Astrocyte of the cerebellum (primary cell): ENCODE measurements at regions not wholly inside any gene's neighbourhood (a gene's known extent, or its start where the extent isn't known, plus 50 kb on each side); places are given as distances from the start of the nearest gene placed in this dataset.
"Not testable (repeated sequence)": the region's sequence is repeated elsewhere in the genome, so short reads cannot be mapped to it uniquely, and the experiment has no call there.

Source experiments
- DNase-seq: peaks from one replicate; pipeline ENCODE4 v3.0.0-alpha.2; 2011; ENCODE audit warnings: low read depth
- H3K4me3 ChIP-seq: 2 replicates; pipeline ENCODE4 v1.5.1; 2011; ENCODE audit warnings: mild to moderate bottlenecking, low read depth, low read length, moderate library complexity
- CTCF ChIP-seq: IDR thresholded peaks from 2 replicates; pipeline ENCODE4 v1.5.1; 2012; ENCODE audit warnings: low read length, low read depth, moderate library complexity, mild to moderate bottlenecking; ENCODE audit errors: missing control alignments
- in situ Hi-C: cut with HindIII; loops from 2 replicates; pipeline ENCODE4 v1.10.0; 2017; ENCODE audit warnings: low sequenced_read_pairs

GRCh38 chr12:127041985-127042625 lies 1224.9 kb upstream of the TMEM132C start:
- H3K4me3 ChIP-seq, result no peak overlapping the region
- in situ Hi-C loops, result no loop called here
- DNase-seq, result no peak
- TF ChIP-seq CTCF, result no peak

DNA sequence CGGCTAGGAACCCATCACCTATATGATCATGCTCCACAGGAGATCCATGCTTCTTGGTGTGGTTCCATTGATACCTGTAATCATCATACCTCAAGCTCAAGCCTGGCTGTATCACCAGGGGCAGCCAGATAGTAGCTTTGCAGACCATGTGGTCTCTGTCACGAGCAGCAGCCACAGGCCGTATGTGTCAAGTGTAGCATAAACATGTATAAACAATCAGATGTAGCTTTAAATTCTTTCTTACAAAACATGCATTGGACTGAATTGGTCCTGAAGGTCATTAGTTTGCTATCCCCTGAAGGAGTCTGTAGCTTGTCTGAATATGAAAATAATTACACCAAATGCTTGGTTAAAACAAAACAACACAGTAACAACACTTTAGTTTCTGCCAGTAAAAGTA lies 1223.2 kb upstream of the TMEM132C start:
- in situ Hi-C loops, result no loop called here
- no peak for DNase-seq
- no peak for TF ChIP-seq CTCF
- H3K4me3 ChIP-seq, result no peak overlapping the region

- TF ChIP-seq CTCF, result no peak
- H3K4me3 ChIP-seq, result no peak overlapping the region
- in situ Hi-C loops, result no loop called here
- no peak for DNase-seq
These were observed 1222.1 kb upstream of the TMEM132C start for GRCh38 chr12:127044836-127045235.

DNA sequence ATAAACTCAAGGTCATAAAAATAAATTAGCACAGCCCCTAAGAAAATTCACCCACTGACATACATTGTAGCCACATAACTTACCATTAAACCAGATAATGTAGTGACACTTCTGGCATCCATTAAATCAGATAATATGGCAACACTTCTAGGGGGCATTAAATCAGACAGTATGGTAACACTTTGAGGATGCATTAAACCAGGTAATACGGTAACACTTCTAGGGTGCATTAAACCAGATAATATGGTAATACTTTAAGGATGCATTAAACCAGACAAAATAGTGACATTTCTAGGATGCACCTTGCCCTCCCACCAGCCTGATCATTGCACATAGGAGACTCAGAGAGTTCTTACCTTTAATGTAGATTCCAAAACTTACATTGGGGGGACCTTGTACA lies 1220.5 kb upstream of the TMEM132C start:
- H3K4me3 ChIP-seq, result no peak overlapping the region
- in situ Hi-C loops, result no loop called here
- DNase-seq, result no peak
- no peak for TF ChIP-seq CTCF

DNA sequence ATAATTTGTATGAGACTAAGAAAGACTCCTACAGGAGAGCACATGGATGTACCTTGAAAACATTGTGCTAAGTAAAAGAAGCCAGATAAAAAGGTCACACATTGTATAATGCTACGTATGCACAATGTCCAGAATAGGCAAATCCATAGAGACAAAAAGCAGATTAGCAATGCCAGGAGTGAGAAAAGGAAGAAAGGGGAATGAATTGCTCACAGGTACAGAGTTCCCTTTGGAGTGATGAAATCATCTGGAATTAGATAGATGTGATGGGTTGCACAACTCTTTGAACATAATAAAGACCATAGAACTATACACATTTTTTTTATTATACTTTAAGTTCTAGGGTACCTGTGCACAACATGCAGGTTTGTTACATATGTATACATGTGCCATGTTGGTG lies 1218.9 kb upstream of the TMEM132C start:
- H3K4me3 ChIP-seq, result no peak overlapping the region
- no peak for TF ChIP-seq CTCF
- in situ Hi-C loops, result no loop called here
- no peak for DNase-seq

- H3K4me3 ChIP-seq, in situ Hi-C loops, DNase-seq: not testable (repeated sequence)
These were observed 1218.4 kb upstream of the TMEM132C start for GRCh38 chr12:127048525-127048924.

GRCh38 chr12:127051139-127051538 lies 1215.8 kb upstream of the TMEM132C start:
- no peak overlapping the region for H3K4me3 ChIP-seq
- in situ Hi-C loops, result no loop called here
- TF ChIP-seq CTCF, result no peak
- DNase-seq, result no peak
